HG03135 (cell line): ENCODE measurements at regions not wholly inside any gene's neighbourhood (a gene's known extent, or its start where the extent isn't known, plus 50 kb on each side); places are given as distances from the start of the nearest gene placed in this dataset.
"Not testable (repeated sequence)": the region's sequence is repeated elsewhere in the genome, so short reads cannot be mapped to it uniquely, and the experiment has no call there.

Source experiments
- ATAC-seq: cut with Tn5 transposase; IDR thresholded peaks from one replicate; pipeline ENCODE4 v1.9.1; 2021; ENCODE audit warnings: mild to moderate bottlenecking, moderate library complexity; ENCODE audit not compliant: unreplicated experiment

GRCh38 chr1:200254602-200255001 lies 155.2 kb downstream of the ZNF281 start:
- ATAC-seq = not testable (repeated sequence)

DNA sequence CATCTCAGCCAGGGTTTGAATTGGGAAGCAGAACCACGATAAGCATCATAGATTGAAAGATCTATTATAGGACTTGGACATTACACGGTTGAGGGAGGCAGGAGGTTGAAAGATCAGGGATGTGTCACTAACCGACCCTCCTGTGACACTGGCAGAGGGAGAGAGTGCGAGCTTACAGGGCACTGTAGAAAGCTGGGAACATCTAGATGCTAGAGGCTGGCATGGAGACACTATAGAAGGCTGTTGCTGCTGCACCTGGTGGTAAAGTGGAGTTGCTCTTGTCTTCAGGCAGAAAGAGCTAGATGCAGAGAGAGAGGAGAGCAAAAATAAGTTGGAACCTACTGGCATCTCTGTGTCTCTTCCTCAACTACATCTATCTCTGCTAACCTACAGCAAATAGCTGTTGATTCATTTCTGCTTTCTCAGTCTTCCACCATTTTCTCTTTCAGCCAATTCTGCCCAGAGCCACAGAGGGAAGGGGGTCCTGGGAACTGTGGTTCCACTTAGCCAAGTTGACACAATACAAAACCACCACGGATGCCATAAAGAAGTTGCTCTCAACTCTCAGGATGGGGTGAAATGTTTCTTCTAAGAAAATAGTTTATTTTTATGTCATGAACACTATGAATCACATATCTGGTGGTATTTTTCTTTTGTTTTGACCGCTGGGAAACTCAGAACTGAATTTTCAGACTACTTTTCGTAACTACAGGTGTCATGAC lies 155.9 kb downstream of the ZNF281 start:
- no peak for ATAC-seq

DNA sequence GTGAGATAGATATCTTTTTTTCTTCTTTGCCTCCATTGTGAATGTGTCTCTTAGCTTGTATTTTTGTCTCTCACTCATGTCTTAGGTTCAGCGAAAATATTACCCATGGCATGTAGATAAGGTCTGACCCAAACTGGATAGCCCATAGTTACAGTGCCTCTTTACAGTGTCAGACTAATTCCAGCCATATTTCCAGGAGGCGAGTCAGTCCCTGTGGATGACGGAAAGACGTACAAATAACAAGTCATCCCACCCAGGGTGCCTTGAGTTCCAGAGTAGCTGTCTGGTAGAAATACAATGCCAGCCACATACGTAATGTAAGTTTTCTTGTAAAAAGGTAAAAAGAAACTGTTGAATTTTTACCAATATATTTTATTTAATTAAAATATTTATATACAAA lies 157.3 kb downstream of the ZNF281 start:
- no peak for ATAC-seq

DNA sequence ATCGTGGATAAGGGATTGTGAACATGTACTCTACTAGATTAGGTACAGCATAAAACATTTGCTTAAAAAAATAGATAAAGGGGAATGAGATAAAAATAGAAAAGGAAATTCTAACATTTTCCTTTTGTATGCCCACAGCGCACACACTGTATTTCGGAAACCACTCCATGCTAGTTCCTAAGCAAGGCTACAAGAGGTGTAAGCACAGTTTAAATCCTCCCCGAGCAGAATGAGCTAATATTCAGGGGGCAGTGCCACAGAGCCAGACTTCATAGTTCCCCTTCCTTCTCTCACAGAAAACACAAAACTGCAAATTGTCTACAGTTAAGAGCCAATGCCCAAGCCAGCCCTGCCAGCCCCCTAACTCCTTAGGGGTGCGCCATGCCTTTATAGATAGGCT lies 159.4 kb downstream of the ZNF281 start:
- no peak for ATAC-seq

- no peak for ATAC-seq
Observed at GRCh38 chr1:200248541-200248940, 161.3 kb downstream of the ZNF281 start.

- ATAC-seq = no peak
Observed at GRCh38 chr1:200247518-200247917, 162.3 kb downstream of the ZNF281 start.

GRCh38 chr1:200245473-200245872 lies 164.4 kb downstream of the ZNF281 start:
- no peak for ATAC-seq

GRCh38 chr1:200243042-200243437 lies 166.8 kb downstream of the ZNF281 start:
- ATAC-seq = no peak

DNA sequence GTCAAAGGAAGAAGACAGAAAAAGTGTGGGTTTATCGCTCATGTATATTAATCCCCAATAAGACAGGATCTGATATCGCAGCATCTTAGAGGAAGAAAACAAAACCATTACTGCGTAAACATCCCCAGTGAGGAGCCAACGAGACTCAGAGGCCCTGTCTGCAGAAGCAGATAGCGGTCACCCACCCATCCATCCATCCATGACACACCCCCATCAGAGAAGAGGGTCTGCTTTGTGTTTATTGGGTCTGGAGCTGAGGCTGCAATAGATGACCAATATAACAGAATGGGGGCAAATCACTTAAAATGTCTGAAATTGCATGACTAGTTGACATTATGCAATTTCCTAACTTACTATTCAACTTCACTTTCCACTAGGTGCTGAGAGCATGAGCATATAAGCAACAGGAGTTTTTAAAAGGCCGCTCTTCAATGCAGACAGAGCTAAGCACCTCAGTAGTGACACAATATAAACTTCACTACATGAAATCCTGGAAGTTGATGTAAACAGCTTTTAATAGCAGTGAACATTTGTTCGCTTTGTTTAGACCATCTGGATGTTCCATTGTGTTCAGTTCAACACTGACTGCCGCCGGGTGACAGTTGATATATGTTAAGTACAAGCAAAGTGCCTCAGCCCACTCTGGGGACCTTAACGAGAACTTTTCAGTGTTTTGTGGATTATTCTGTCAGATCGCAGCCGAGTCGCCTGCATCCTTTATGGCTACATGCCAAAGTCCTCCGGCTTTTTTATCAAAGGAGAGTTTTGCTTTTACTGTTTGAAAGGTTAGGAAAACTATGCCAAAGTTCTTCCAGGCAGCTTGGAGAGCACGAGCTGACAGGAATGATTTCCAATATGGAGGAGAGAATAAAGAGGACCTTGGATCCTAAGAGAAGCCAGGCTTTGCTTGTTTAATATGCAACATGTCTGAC lies 167.5 kb downstream of the ZNF281 start:
- ATAC-seq = no peak

DNA sequence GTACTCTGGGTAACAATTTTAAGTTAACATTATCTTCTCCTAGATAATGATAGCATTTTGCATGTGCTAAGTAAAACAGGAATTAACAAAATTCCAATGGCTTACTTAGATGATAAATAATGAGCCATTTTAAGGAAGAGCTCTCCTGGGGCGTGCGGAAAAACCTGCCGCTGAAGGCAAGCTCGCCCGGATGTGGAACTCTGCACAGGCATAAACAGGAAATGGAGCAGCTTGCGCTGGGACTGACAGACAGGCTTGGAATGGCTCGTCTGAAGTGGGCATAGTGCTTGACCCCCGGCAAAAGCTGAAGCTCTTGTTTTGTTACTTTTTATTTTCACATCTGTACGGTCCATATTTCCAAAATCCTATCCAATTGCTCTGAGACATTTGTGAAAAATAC lies 169.2 kb downstream of the ZNF281 start:
- ATAC-seq = no peak

- ATAC-seq = no peak
Observed at GRCh38 chr1:200238311-200238710, 171.5 kb downstream of the ZNF281 start.

DNA sequence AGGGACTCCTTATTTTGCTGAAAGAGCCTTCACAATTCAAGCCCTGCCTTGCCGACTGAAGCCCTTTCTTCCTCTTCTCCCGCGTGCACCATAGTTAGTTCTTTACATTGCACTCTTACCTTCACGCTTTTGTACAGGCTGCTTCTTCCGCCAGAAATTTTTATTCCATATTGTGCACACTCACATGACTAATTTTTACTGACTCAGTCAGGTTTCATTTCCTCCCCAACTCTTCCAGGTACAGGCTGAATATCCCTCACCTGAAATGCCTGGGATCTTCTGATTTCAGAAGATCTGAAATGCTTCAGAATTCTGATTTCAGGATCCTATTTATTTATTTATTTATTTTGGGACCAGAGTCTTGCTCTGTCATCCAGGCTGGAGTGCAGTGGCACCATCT lies 172.8 kb downstream of the ZNF281 start:
- ATAC-seq = no peak

- ATAC-seq = no peak
Observed at GRCh38 chr1:200234938-200235337, 174.9 kb downstream of the ZNF281 start.

GRCh38 chr1:200233393-200233792 lies 176.4 kb downstream of the ZNF281 start:
- no peak for ATAC-seq

DNA sequence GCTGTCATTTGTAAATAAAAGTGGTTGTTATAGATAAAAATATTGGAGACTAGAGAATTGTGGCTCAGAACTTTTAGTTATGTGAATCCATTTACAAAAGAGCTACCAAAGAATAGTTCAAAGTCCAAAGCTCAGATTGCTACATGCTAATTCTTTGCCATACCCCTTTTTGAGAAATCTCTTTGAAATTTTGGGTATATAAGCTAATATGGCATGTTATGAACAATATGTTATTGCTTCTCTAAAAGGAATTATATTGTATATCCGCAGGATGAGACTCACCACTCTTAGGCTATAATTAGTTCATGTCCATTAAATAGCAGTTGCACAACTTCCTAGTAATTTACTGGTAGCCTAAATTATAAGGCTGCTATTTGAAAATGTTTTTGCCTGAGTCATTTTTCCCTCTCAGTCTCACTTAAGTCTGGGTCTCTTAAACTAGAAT lies 178.0 kb downstream of the ZNF281 start:
- no peak for ATAC-seq

DNA sequence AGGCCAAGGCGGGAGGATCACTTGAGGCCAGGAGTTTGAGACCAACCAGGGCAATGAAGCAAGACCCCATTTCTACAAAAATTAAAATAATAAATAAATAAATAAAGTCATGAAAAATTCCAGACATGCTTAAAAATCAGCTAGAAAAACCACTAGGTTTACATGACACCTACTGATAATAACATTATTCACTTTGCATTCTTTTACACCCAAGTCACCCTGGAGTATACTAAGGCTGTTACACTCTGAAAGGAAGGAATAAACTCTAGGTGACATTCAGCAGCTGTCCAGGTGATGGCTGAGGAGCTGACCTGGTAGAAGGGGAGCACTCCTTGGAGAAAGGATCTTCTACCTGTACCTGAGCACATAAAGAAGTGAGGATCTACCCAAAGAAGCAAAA lies 179.2 kb downstream of the ZNF281 start:
- ATAC-seq = no peak

- no peak for ATAC-seq
Observed at GRCh38 chr1:200228486-200228885, 181.3 kb downstream of the ZNF281 start.

DNA sequence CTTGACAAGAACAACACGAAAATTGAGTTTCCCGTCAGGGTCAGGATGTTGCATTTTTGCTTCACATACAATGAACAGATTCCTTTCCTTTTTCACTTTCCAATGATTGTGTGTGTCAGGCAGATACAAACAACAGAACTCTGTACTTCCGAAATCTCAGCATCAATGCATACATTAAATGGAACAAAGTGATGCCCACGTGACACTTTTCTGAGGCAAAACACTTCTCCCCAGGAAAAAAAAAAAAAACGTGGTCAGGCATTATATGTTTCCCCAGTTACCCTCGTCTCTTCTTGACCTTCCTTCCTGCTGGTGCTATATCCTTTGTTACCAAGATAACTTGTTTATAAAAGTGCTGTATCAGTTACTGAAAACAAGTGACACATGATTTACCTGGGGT lies 181.8 kb downstream of the ZNF281 start:
- ATAC-seq = no peak
